ENCODE measurements at regions not wholly inside any gene's neighbourhood (a gene's known extent, or its start where the extent isn't known, plus 50 kb on each side); places are given as distances from the start of the nearest gene placed in this dataset.

DNA sequence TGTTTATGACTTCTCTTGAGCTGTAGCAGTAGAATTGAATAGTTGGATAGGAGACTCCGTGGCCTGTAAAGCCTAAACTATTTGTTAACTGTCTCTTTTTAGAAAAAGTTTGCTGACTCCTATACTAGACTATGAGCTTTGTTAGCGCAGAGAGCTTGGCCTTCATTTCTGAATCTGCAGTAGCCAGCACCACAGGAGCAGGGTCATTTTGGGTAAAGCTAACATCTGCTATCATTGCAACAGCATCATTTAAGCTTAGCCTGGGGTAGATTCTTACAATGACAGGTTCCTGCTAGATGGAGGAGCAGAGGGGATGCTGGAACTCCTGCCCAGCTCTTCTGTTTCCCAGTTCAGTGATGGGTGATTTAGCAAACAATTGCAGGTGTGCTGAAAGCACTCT lies 133.7 kb upstream of the ASTN2 start:
- CTCF ChIA-PET, result no interaction called here
- Histone ChIP-seq H3K27ac (ENCODE audit: low read depth in 1 of 2, low read length in 2 of 2) (no peak overlapping the region), H3K36me3 (ENCODE audit: insufficient read depth, low read length) (no peaks in the 10 kb centered on the region), H3K4me1 (ENCODE audit: insufficient read depth, low read length) (peaks cover 3% of the 10 kb centered on the region), H3K9me3 (ENCODE audit: control insufficient read depth in 1 of 2, insufficient read depth in 1 of 2, low read length in 2 of 2) (no peaks in the 10 kb centered on the region), H3K27me3 (ENCODE audit: control insufficient read depth in 1 of 2, insufficient read depth in 2 of 2, low read length in 2 of 2) (no peaks in the 10 kb centered on the region), H3K4me3 (ENCODE audit: low read length) (no peak overlapping the region)
- POLR2A ChIA-PET, result no interaction called here
- ATAC-seq (ENCODE audit: poor library complexity), result no peak
- no peak for DNase-seq
- H3K4me3 Mint-ChIP-seq, result no peak overlapping the region
- no peaks in the 10 kb centered on the region for H3K36me3 Mint-ChIP-seq (ENCODE audit: low read depth)
- H3K27me3 Mint-ChIP-seq, result no peaks in the 10 kb centered on the region
- peaks cover 2% of the 10 kb centered on the region for H3K9me3 Mint-ChIP-seq
- intact Hi-C loops (cut with DNase I, micrococcal nuclease), result no loop called here
- no peak for TF ChIP-seq CTCF (IDR thresholded peaks at IDR 0.05)
- peaks cover 21% of the 10 kb centered on the region for H3K4me1 Mint-ChIP-seq (ENCODE audit: low read depth)
- no peak overlapping the region for H3K27ac Mint-ChIP-seq

GRCh38 chr9:117547904-117548303 lies 133.0 kb upstream of the ASTN2 start:
- ChIA-PET CTCF (no interaction called here), POLR2A (no interaction called here)
- intact Hi-C loops (cut with DNase I, micrococcal nuclease), result no loop called here
- H3K27ac ChIP-seq (ENCODE audit: low read depth in 1 of 2, low read length in 2 of 2), result no peak overlapping the region
- Mint-ChIP-seq H3K9me3 (peaks cover 2% of the 10 kb centered on the region), H3K27me3 (no peaks in the 10 kb centered on the region), H3K27ac (no peak overlapping the region), H3K4me3 (no peak overlapping the region), H3K4me1 (ENCODE audit: low read depth) (peaks cover 21% of the 10 kb centered on the region), H3K36me3 (ENCODE audit: low read depth) (no peaks in the 10 kb centered on the region)
- H3K27me3 ChIP-seq (ENCODE audit: control insufficient read depth in 1 of 2, insufficient read depth in 2 of 2, low read length in 2 of 2), result no peaks in the 10 kb centered on the region
- no peak overlapping the region for H3K4me3 ChIP-seq (ENCODE audit: low read length)
- no peak for DNase-seq
- TF ChIP-seq CTCF (IDR thresholded peaks at IDR 0.05), result no peak
- H3K4me1 ChIP-seq (ENCODE audit: insufficient read depth, low read length), result peaks cover 3% of the 10 kb centered on the region
- no peaks in the 10 kb centered on the region for H3K36me3 ChIP-seq (ENCODE audit: insufficient read depth, low read length)
- no peak for ATAC-seq (ENCODE audit: poor library complexity)
- H3K9me3 ChIP-seq (ENCODE audit: control insufficient read depth in 1 of 2, insufficient read depth in 1 of 2, low read length in 2 of 2), result no peaks in the 10 kb centered on the region

DNA sequence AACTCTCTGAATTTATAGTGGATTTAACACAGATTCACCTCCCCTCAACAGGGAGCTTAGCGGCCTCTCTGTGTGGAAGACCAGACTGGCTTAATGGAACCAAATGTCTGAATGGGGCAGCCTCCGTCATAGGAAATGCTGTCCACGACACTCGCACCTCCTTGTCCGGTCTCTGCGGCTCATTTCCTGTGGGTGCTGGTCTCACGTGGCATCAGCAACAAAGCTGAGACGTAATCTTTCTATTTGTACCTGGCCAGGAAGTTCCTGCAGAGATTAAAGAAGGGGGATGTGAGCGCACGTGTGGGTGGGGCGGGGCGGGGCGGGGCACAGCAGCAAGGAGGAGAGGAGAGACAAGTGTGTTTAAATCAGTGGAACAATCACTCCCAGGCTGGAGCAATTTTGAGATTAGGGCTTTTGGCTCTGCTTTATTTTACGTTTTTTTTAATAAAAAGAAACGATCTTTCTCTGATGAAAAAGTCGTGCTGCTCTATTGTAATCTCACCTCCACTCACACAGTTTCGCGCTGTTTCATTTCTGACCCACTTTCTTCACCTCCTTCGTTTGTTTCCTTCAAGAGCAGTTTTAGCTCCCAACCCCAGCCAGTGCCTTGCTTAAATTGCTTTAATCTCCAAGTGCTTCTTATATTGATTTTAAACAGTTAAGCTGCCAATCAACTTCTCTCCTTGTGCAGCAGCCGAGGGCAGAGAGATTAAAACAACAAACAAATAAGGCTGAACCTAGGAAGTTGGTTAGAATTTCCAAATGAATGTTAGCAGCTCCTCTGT lies 132.2 kb upstream of the ASTN2 start:
- ChIA-PET POLR2A (no interaction called here), CTCF (no interaction called here)
- Histone ChIP-seq H3K4me3 (ENCODE audit: low read length) (no peak overlapping the region), H3K27ac (ENCODE audit: low read depth in 1 of 2, low read length in 2 of 2) (no peak overlapping the region), H3K9me3 (ENCODE audit: control insufficient read depth in 1 of 2, insufficient read depth in 1 of 2, low read length in 2 of 2) (no peaks in the 10 kb centered on the region), H3K36me3 (ENCODE audit: insufficient read depth, low read length) (no peaks in the 10 kb centered on the region), H3K4me1 (ENCODE audit: insufficient read depth, low read length) (peaks cover 3% of the 10 kb centered on the region), H3K27me3 (ENCODE audit: control insufficient read depth in 1 of 2, insufficient read depth in 2 of 2, low read length in 2 of 2) (no peaks in the 10 kb centered on the region)
- DNase-seq, result peak in 5 of 14 experiments; percentile 1 to 52 (median 13)
- Mint-ChIP-seq H3K9me3 (peaks cover 2% of the 10 kb centered on the region), H3K27ac (peak overlapping the region; percentile 15), H3K4me1 (ENCODE audit: low read depth) (peaks cover 21% of the 10 kb centered on the region), H3K4me3 (no peak overlapping the region), H3K36me3 (ENCODE audit: low read depth) (no peaks in the 10 kb centered on the region), H3K27me3 (no peaks in the 10 kb centered on the region)
- intact Hi-C loops (cut with DNase I, micrococcal nuclease), result no loop called here
- TF ChIP-seq CTCF (IDR thresholded peaks at IDR 0.05), result no peak
- peak; percentile 17 for ATAC-seq (ENCODE audit: poor library complexity)
